Fibroblast of skin of right biceps (primary cell): ENCODE measurements at regions not wholly inside any gene's neighbourhood (a gene's known extent, or its start where the extent isn't known, plus 50 kb on each side); places are given as distances from the start of the nearest gene placed in this dataset.

Experiments used
- DNase-seq: peaks from one replicate; pipeline ENCODE4 v3.0.0-alpha.2; 2013

- no peak for DNase-seq
Measured at GRCh38 chr10:128471151-128471550, 344.9 kb upstream of the MKI67 start.

GRCh38 chr10:128472196-128472595, 346.0 kb upstream of the MKI67 start:
- no peak for DNase-seq

DNA sequence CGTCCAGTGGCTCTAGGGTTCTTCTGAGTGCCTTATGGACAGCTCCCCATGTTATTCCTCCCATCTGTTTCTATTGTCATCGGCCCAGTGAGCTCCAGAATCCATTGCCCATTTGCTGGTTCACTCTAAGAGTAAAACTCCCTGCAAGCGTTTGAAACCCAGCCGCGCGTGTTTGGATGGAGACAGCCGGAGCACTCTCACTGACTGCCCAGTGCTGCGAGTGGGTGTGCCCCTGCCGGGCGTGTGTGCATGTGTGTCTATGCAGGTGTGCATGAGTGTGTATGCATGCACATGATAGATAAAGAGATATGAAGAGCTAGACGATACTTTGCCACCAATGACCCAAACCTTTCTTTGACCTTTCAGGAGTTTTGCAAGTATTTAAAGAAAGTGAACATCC, 347.2 kb upstream of the MKI67 start:
- no peak for DNase-seq

GRCh38 chr10:128473911-128474310, 347.7 kb upstream of the MKI67 start:
- DNase-seq = no peak

GRCh38 chr10:128474571-128474970, 348.3 kb upstream of the MKI67 start:
- DNase-seq = no peak

- no peak for DNase-seq
Measured at GRCh38 chr10:128475686-128476367, 349.6 kb upstream of the MKI67 start.

- DNase-seq = no peak
Measured at GRCh38 chr10:128476368-128476725, 350.1 kb upstream of the MKI67 start.

- no peak for DNase-seq
Measured at GRCh38 chr10:128476845-128477244, 350.6 kb upstream of the MKI67 start.

DNA sequence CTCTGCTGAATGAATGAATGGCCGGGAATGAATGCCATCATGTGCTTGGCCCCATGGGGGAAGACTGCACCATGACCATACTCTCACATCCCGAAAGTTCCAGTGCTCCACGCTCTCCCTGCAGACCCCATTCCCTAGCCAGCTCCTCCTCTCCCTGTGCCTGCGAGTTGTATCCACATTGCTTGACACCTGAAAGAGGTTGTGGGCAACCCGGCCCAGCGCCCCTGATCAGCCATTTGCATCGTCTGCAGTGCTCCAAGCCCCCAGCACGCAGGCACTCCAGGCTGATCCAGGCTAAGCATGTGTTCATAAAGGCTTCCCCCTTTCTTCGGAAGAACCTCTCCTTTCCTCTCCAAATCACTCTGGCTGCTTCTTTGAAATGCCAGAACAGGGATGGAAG, 354.4 kb upstream of the MKI67 start:
- no peak for DNase-seq

DNA sequence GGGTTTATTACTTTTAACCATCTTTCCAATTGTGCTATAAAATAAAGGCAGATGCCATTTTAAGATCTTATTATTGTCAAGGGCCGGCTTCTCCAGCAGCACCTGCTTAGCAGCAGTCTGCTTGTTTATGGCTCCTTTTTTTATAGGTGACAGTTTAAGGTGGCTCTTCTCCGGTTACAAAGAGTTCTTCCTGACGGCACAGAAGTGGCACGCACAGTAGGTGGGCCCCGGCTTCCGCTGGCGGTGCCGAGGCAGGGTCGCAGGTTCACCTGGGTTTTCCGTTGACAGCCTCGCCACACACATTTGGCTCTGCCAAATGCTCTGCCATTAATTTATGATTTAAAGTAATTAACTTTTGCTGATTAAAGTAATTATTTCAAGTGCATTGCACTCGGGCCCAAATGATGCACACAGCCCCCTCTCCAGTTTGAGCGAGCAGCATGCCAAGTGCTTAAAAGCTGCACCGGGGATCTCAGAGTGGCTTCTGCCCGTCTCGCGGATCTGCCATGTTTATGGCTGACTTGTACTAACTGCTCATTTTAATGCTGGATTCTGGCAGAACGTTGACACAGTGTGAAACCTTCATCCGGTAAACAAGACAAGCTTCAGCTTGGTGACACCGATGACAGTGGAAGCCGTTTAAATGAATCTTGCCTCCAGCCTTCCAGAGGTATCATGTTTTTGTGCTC, 355.1 kb upstream of the MKI67 start:
- no peak for DNase-seq

- DNase-seq = no peak
Measured at GRCh38 chr10:128482052-128482451, 355.8 kb upstream of the MKI67 start.

DNA sequence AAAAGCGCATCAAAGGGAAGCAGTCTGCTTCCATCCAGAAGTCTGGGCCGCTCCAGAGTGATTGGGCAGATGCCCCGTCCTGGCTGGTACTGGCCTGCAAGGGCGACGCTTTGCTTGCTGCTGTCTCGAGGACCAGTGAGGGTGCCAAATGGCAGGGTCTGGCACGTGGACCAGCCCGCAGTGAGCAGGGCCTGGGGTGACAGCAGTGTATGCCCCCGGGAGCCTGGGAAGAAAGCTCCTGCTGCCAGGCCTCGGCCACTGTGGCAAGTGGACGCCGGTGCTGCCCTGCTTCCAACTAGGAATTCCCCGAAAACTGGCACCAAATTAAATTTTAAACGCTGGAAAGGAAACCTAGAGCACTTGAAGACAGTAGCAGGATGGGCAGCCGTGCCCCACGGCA, 357.0 kb upstream of the MKI67 start:
- DNase-seq = no peak

GRCh38 chr10:128484041-128484440, 357.8 kb upstream of the MKI67 start:
- no peak for DNase-seq

- no peak for DNase-seq
Measured at GRCh38 chr10:128485701-128486235, 359.5 kb upstream of the MKI67 start.

DNA sequence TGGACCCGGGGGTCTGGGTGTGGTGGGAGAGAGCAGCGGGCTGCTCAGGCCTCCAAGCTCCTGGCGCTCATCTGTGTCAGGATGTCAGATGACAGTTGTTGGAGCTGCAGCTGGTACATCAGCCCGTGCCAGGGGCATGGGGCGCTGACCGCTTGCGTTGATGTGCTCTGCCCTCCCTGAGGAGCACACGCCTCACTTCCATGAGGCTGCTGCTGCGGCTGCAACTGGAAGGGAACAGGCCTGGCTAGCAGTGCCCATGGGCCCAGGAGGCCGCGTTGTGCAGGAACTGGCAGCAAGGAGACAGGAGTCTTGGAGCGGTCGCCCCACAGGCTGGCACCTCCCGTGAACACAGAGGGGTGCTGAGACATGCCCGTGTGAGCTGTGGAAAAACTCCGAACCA, 361.3 kb upstream of the MKI67 start:
- no peak for DNase-seq

- no peak for DNase-seq
Measured at GRCh38 chr10:128489324-128490247, 363.4 kb upstream of the MKI67 start.

GRCh38 chr10:128491686-128492085, 365.5 kb upstream of the MKI67 start:
- no peak for DNase-seq

DNA sequence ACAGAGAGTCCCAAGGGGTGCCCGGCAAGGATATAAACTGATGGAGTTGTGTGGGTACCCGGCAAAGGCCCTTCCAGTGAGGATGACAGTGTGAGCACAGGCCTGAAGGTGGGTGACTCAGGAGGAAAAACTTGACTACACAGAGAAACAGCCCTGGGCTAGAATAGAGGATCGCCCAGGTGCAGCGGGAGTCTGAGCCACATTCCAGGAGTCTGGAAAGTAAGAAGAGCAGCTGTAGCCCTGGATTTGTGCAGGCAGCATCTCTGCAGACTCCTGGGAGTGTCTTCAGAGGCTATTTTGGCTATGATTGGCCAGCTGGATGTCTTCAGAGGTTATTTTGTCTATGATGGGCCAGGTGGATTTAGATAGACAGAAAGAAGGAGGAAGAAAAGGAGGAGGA, 367.6 kb upstream of the MKI67 start:
- DNase-seq = no peak

DNA sequence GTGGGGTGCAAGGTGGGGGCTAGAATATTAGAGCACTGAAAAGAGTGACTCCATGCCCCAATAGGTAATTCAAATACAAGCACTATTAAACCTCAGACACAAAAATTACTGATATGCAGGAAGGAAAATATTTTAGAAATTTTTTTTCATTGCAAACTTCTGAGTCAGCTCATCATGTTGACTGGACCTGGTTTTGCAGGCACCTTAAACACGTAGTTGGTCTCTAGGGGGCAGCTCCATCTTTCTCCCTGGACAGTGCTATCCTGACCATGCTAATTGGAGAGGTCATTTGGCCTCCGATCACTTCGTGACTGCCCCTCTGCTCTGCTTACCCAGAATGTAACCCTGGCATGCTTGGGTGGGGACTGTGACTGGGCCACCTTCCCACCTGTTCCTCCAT, 368.4 kb upstream of the MKI67 start:
- no peak for DNase-seq

DNA sequence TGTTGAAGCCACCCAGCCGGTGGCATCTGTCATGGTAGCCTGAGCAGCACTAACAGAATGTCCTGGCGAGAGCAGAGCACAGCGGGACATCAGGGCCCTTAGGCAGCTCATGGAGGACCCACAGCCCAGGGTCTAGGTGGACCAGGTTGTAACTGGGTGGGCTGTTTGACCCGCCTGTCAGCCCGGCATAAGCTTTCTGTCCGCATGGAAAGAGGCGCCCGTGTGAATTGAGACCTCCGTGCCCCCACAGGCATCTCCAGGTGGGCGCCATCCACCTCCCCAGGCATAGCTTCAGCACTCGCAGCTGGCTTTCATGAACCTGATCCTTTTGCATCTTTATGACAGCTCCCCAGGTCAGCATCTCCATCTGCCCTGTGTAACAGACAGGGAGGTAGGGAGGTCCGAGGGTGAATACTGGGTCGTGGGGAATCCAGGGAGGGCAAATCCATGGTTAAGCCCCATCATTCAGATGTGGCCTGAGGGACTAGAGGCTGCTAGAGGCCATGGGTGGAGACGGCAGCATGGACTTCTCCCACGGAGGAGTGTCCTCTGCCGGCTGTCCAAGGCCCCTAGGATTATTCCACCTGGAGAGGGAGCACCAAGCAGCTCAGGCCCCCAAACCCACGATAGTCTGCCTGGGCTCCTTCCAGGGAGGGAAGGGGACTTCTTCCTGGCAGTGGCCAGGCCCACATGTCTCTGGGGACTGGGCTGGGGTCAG, 371.6 kb upstream of the MKI67 start:
- DNase-seq = no peak

GRCh38 chr10:128498378-128498730, 372.1 kb upstream of the MKI67 start:
- no peak for DNase-seq

DNA sequence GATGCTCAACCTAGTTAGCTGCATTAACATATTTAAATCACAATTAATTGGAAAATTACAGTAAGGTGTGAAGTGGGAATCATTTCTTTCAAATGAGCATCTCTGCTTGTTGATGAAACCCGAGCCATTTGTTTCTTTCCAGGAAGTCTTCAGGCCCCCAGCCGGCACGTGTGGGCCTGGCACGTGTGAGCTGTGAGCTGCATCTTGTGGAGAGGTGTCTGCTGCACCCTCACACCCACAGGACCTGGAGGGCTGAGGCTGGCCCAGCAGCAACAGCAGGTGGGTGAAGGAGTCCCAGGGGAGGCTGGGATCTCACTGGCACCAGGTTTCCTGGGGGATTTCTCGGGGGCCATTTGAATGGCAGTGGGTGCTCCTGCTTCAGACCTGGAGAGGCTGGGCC, 372.5 kb upstream of the MKI67 start:
- DNase-seq = no peak

DNA sequence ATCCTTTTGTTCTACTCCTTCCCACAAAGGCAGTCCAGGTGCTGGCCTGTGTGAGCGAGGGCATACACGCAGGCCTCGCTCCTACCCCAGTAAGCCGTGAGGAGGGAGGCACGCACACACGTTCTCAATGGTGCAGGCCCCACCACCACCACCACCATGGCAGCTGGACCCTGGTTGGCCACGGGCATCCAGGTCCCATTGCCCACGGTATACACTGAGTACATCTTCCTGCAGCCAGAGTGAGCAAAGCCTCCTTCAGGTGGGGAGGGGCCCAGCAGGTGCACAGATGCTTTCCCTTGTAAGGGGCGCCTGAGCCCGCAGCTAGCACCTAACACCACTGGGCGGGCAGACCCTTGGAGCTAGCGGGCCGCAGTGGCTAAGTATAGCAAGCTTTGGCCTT, 373.3 kb upstream of the MKI67 start:
- no peak for DNase-seq
